HepG2 (cell line): ENCODE measurements at regions not wholly inside any gene's neighbourhood (a gene's known extent, or its start where the extent isn't known, plus 50 kb on each side); places are given as distances from the start of the nearest gene placed in this dataset.

Experiments
- ATAC-seq: fragments of 200-7000 bp; cut with Tn5 transposase; 3 replicates; pipeline ENCODE4 v1.9.1; 2020; ENCODE audit warnings: mild to moderate bottlenecking, moderate library complexity
- BruUV-seq: library from RNA; stranded (reverse); fragments of 400-500 nt; replicated peaks from 2 replicates; lab custom pipeline; 2021; lab: Mats Ljungman, UMichigan
- CTCF ChIA-PET: fragments of 300-600 bp; formaldehyde crosslinking; extraction: SDS; loops from one replicate; lab custom pipeline; 2021; ENCODE audit warnings: low total read pairs, inconsistent platforms, low intra/inter-chr PET ratio; lab: Yijun Ruan, JAX
- POLR2A ChIA-PET: fragments of 350-600 bp; sonication (Branson Sonifier 250); formaldehyde crosslinking; loops from one replicate; lab custom pipeline; 2020; ENCODE audit warnings: antibody characterized with exemption, inconsistent platforms; lab: Yijun Ruan, JAX
- DNase-seq: peaks from one replicate; pipeline ENCODE4 v3.0.0-alpha.2; 2015; ENCODE audit warnings: low spot score
- FAIRE-seq: peaks from 3 replicates; lab custom pipeline; 2011; peaks lifted over from hg19 to GRCh38; lab: Jason Lieb, UNC
- H2AFZ ChIP-seq: one replicate; pipeline ENCODE4 v1.6.1; 2011; ENCODE audit warnings: low read length, inconsistent platforms
- H3K27ac ChIP-seq: fragments of 300-600 bp; 3 replicates; pipeline ENCODE4 v1.8.0; 2011; ENCODE audit warnings: mixed run types, mild to moderate bottlenecking, mixed read lengths, low read length, inconsistent platforms; ENCODE audit not compliant: insufficient read depth; ENCODE audit errors: extremely low read length
- H3K27me3 ChIP-seq, 2 experiments: fragments of 200-600 bp in 1 of 2; 2 replicates in 1 of 2; 3 replicates in 1 of 2; pipeline versions ENCODE4 v1.6.0 to v1.8.0; 2011; ENCODE audit warnings: low read length in 2 of 2, mild to moderate bottlenecking in 2 of 2, moderate library complexity in 2 of 2, inconsistent platforms in 1 of 2; ENCODE audit not compliant: insufficient read depth in 2 of 2, control insufficient read depth in 1 of 2
- H3K36me3 ChIP-seq, 2 experiments: fragments of 200-600 bp in 1 of 2; replicated peaks in 1 of 2; 2 replicates in 1 of 2; 3 replicates in 1 of 2; pipeline versions ENCODE4 v1.5.1 to v1.8.0; 2011; ENCODE audit warnings: low read length in 2 of 2, inconsistent platforms in 1 of 2; ENCODE audit not compliant: insufficient read depth in 2 of 2, control insufficient read depth in 1 of 2
- H3K4me1 ChIP-seq: 2 replicates; pipeline ENCODE4 v1.5.1; 2012; ENCODE audit warnings: low read length, inconsistent platforms; ENCODE audit not compliant: insufficient read depth
- H3K4me2 ChIP-seq: 2 replicates; pipeline ENCODE4 v1.6.0; 2011; ENCODE audit warnings: low read depth, low read length, inconsistent platforms
- H3K4me3 ChIP-seq, 3 experiments: fragments of 200-600 bp in 1 of 3; sonication (generic), shearing (Covaris generic) in 1 of 3; replicated peaks in 1 of 3; 2 replicates each; pipeline ENCODE4 v1.5.1; 2011 to 2016; ENCODE audit warnings: low read length in 3 of 3, inconsistent platforms in 2 of 3, low read depth in 2 of 3, mild to moderate bottlenecking in 2 of 3, control low read depth in 1 of 3, mixed read lengths in 1 of 3; ENCODE audit not compliant: insufficient read depth in 1 of 3
- H3K79me2 ChIP-seq: one replicate; pipeline ENCODE4 v1.6.1; 2011; ENCODE audit warnings: low read length, inconsistent platforms; ENCODE audit not compliant: insufficient read depth
- H3K9ac ChIP-seq: 2 replicates; pipeline ENCODE4 v1.6.0; 2011; ENCODE audit warnings: mild to moderate bottlenecking, low read depth, low read length, inconsistent platforms; ENCODE audit not compliant: insufficient read depth
- H3K9me3 ChIP-seq: 2 replicates; pipeline ENCODE4 v1.5.1; 2012; ENCODE audit warnings: mild to moderate bottlenecking, low read length
- H4K20me1 ChIP-seq: 2 replicates; pipeline ENCODE4 v1.6.0; 2011; ENCODE audit warnings: inconsistent platforms, mild to moderate bottlenecking, low read length, moderate library complexity; ENCODE audit not compliant: insufficient read depth
- CBFB ChIP-seq: sonication (generic); formaldehyde crosslinking; IDR thresholded peaks from 2 replicates; pipeline ENCODE4 v1.4.0; 2020; ENCODE audit warnings: missing genetic modification reagents
- FOXK1 ChIP-seq: sonication (generic); formaldehyde crosslinking; IDR thresholded peaks from 2 replicates; pipeline ENCODE4 v1.4.0; 2020; ENCODE audit warnings: low read depth, missing genetic modification reagents, borderline replicate concordance
- MEF2D ChIP-seq: sonication (generic); formaldehyde crosslinking; IDR thresholded peaks from 2 replicates; pipeline ENCODE4 v1.5.1; 2020; ENCODE audit warnings: mild to moderate bottlenecking, missing genetic modification reagents
- NRL ChIP-seq: sonication (generic); formaldehyde crosslinking; IDR thresholded peaks from 2 replicates; pipeline ENCODE4 v1.5.0; 2020; ENCODE audit warnings: missing genetic modification reagents, mild to moderate bottlenecking, moderate library complexity, borderline replicate concordance
- RBAK ChIP-seq: sonication (generic); formaldehyde crosslinking; IDR thresholded peaks from 2 replicates; pipeline ENCODE4 v1.5.1; 2020; ENCODE audit warnings: mild to moderate bottlenecking, missing genetic modification reagents
- WGBS: methylation state at CpG from one replicate; pipeline ENCODE4 v1.1.6; 2017; ENCODE audit warnings: low lambda C conversion rate; 5-methylcytosine and 5-hydroxymethylcytosine counted together
- in situ Hi-C: cut with HindIII; loops from 2 replicates; pipeline ENCODE4 v1.10.0; 2017; ENCODE audit warnings: low pct_unique_long_range_greater_than_20kb; ENCODE audit not compliant: extremely low pct_ligation_motif_present
- intact Hi-C: fragments of 100-400 bp; cut with micrococcal nuclease; formaldehyde crosslinking; loops from one replicate; pipeline ENCODE4 v1.10.0; 2022; ENCODE audit not compliant: unreplicated experiment
- TF ChIP-seq, protein P1 (sequence below): sonication (generic); formaldehyde crosslinking; IDR thresholded peaks from 2 replicates; pipeline ENCODE4 v1.8.0; 2022; ENCODE audit warnings: missing genetic modification reagents, mild to moderate bottlenecking, moderate library complexity, borderline replicate concordance

- no peak for TF ChIP-seq FOXK1 (CRISPR knock-in tag)
Measured at GRCh38 chr14:89658977-89659670, 242.1 kb upstream of the FOXN3 start (continued).

- DNase-seq: no peak
- no peak overlapping the region for H3K9ac ChIP-seq
- H3K36me3 ChIP-seq: no peaks in the 10 kb centered on the region
- no peak overlapping the region for H2AFZ ChIP-seq
- in situ Hi-C loops: no loop called here
- 77% methylated on average over 1 of the region's 1 CpG for WGBS
- no TSS peak for BruUV-seq
- no peaks in the 10 kb centered on the region for H3K9me3 ChIP-seq
- TF ChIP-seq MEF2D (CRISPR knock-in tag) (no peak), RBAK (CRISPR knock-in tag) (peak; percentile 94), CBFB (CRISPR knock-in tag) (no peak), NRL (CRISPR knock-in tag) (no peak)
- TF ChIP-seq, protein P1, sequence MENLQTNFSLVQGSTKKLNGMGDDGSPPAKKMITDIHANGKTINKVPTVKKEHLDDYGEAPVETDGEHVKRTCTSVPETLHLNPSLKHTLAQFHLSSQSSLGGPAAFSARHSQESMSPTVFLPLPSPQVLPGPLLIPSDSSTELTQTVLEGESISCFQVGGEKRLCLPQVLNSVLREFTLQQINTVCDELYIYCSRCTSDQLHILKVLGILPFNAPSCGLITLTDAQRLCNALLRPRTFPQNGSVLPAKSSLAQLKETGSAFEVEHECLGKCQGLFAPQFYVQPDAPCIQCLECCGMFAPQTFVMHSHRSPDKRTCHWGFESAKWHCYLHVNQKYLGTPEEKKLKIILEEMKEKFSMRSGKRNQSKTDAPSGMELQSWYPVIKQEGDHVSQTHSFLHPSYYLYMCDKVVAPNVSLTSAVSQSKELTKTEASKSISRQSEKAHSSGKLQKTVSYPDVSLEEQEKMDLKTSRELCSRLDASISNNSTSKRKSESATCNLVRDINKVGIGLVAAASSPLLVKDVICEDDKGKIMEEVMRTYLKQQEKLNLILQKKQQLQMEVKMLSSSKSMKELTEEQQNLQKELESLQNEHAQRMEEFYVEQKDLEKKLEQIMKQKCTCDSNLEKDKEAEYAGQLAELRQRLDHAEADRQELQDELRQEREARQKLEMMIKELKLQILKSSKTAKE (CRISPR knock-in tag): no peak
- POLR2A ChIA-PET: no interaction called here
- CTCF ChIA-PET: no interaction called here
- intact Hi-C loops: no loop called here
- H3K4me3 ChIP-seq: no peak overlapping the region
- peaks cover 0 to 6% of the 10 kb centered on the region in 2 experiments; a peak in 1 of 5 replicates for H3K27me3 ChIP-seq
- no peaks in the 10 kb centered on the region for H3K79me2 ChIP-seq
- H3K4me1 ChIP-seq: peaks cover 47% of the 10 kb centered on the region
- no peaks in the 10 kb centered on the region for H4K20me1 ChIP-seq
- no peak for ATAC-seq
- no peak for FAIRE-seq
- H3K4me2 ChIP-seq: no peak overlapping the region
- H3K27ac ChIP-seq: no peak overlapping the region
Measured at GRCh38 chr14:89657014-89657413, 240.0 kb upstream of the FOXN3 start.
